Liver (tissue), 8 donors: ENCODE measurements at regions not wholly inside any gene's neighbourhood (a gene's known extent, or its start where the extent isn't known, plus 50 kb on each side); places are given as distances from the start of the nearest gene placed in this dataset.
A peak's percentile ranks its signal among the peaks of the same experiment; 100 is the strongest.

Experiments used
- DNase-seq: peaks from one replicate; pipeline ENCODE4 v3.0.0-alpha.2; 2017; ENCODE audit warnings: low spot score
- H3K27ac ChIP-seq, 2 donors: one replicate each; pipeline ENCODE4 v1.7.0; 2013; ENCODE audit warnings: inconsistent platforms in 2 of 2, low read length in 2 of 2, control low read depth in 1 of 2, low read depth in 1 of 2, mild to moderate bottlenecking in 1 of 2
- H3K27me3 ChIP-seq, 4 donors: one replicate each; pipeline versions ENCODE4 v1.6.1 to v1.7.0; 2013; ENCODE audit warnings: low read length in 3 of 4, inconsistent platforms in 1 of 4, mild to moderate bottlenecking in 1 of 4, moderate library complexity in 1 of 4; ENCODE audit not compliant: control insufficient read depth in 4 of 4, insufficient read depth in 4 of 4
- H3K36me3 ChIP-seq, 4 donors: one replicate each; pipeline versions ENCODE4 v1.6.1 to v1.7.0; 2013; ENCODE audit warnings: low read length in 3 of 4, mild to moderate bottlenecking in 3 of 4, low read depth in 1 of 4, moderate library complexity in 1 of 4; ENCODE audit not compliant: control insufficient read depth in 4 of 4, insufficient read depth in 3 of 4
- H3K4me1 ChIP-seq, 4 donors: one replicate each; pipeline versions ENCODE4 v1.6.1 to v1.7.0; 2013; ENCODE audit warnings: low read length in 3 of 4, mild to moderate bottlenecking in 3 of 4, moderate library complexity in 1 of 4; ENCODE audit not compliant: control insufficient read depth in 4 of 4, insufficient read depth in 4 of 4
- H3K4me3 ChIP-seq, 3 donors: one replicate each; pipeline versions ENCODE4 v1.6.1 to v1.7.0; 2013; ENCODE audit warnings: low read length in 3 of 3, control low read depth in 1 of 3, low read depth in 1 of 3, mild to moderate bottlenecking in 1 of 3
- H3K9ac ChIP-seq, 2 donors: one replicate each; pipeline ENCODE4 v1.7.0; 2013; ENCODE audit warnings: low read length in 2 of 2, mild to moderate bottlenecking in 2 of 2, moderate library complexity in 2 of 2, control low read depth in 1 of 2, low read depth in 1 of 2
- H3K9me3 ChIP-seq, 4 donors: one replicate each; pipeline versions ENCODE4 v1.6.1 to v1.7.0; 2013; ENCODE audit warnings: low read length in 3 of 4; ENCODE audit not compliant: control insufficient read depth in 4 of 4
- EGR1 ChIP-seq, 2 donors: IDR thresholded peaks; 2 replicates each; pipeline ENCODE4 v1.6.1; 2016 to 2018; ENCODE audit warnings: antibody characterized with exemption in 2 of 2, low read depth in 2 of 2
- FOXA1 ChIP-seq: IDR thresholded peaks from 2 replicates; pipeline ENCODE4 v1.6.1; 2016; ENCODE audit warnings: antibody characterized with exemption
- FOXA2 ChIP-seq: IDR thresholded peaks from 2 replicates; pipeline ENCODE4 v1.6.1; 2016; ENCODE audit warnings: antibody characterized with exemption
- GABPA ChIP-seq, 2 donors: IDR thresholded peaks in 1 of 2; conservative IDR thresholded peaks in 1 of 2; 2 replicates each; pipeline ENCODE4 v1.6.1; 2016; ENCODE audit warnings: antibody characterized with exemption in 2 of 2, mild to moderate bottlenecking in 1 of 2, moderate library complexity in 1 of 2
- HNF4A ChIP-seq, 2 donors: conservative IDR thresholded peaks; 2 replicates each; pipeline ENCODE4 v1.6.1; 2016; ENCODE audit warnings: antibody characterized with exemption in 2 of 2, mild to moderate bottlenecking in 2 of 2
- HNF4G ChIP-seq: IDR thresholded peaks from 2 replicates; pipeline ENCODE4 v1.6.1; 2016; ENCODE audit warnings: antibody characterized with exemption
- JUND ChIP-seq, 2 donors: IDR thresholded peaks; 2 replicates each; pipeline ENCODE4 v1.6.1; 2016; ENCODE audit warnings: antibody characterized with exemption in 2 of 2
- NR2F2 ChIP-seq: IDR thresholded peaks from 2 replicates; pipeline ENCODE4 v1.6.1; 2016; ENCODE audit warnings: antibody characterized with exemption
- RAD21 ChIP-seq, 2 donors: IDR thresholded peaks; 2 replicates each; pipeline ENCODE4 v1.6.1; 2016; ENCODE audit warnings: antibody characterized with exemption in 2 of 2, mild to moderate bottlenecking in 2 of 2
- RXRA ChIP-seq, 2 donors: IDR thresholded peaks; 2 replicates each; pipeline ENCODE4 v1.6.1; 2017 to 2018; ENCODE audit warnings: antibody characterized with exemption in 2 of 2, mild to moderate bottlenecking in 1 of 2
- SP1 ChIP-seq: IDR thresholded peaks from 2 replicates; pipeline ENCODE4 v1.6.1; 2018; ENCODE audit warnings: antibody characterized with exemption, mild to moderate bottlenecking
- TAF1 ChIP-seq: conservative IDR thresholded peaks from 2 replicates; pipeline ENCODE4 v1.6.1; 2016; ENCODE audit warnings: antibody characterized with exemption, mild to moderate bottlenecking
- YY1 ChIP-seq: IDR thresholded peaks from 2 replicates; pipeline ENCODE4 v1.6.1; 2016; ENCODE audit warnings: antibody characterized with exemption, mild to moderate bottlenecking
- WGBS: extraction: QIAGEN DNeasy Blood & Tissue Kit; methylation state at CpG from one replicate; pipeline ENCODE4 v1.1.7; 2013; 5-methylcytosine and 5-hydroxymethylcytosine counted together
- TF ChIP-seq, protein P1 (sequence below): IDR thresholded peaks from 2 replicates; pipeline ENCODE4 v1.6.1; 2016; ENCODE audit warnings: antibody characterized with exemption
- TF ChIP-seq, protein P2 (sequence below): fragments of 150-350 bp; IDR thresholded peaks from 2 replicates; pipeline ENCODE4 v1.5.1; 2017; ENCODE audit warnings: improper control_type of control experiment, low read depth, low read length; ENCODE audit not compliant: missing input control
- TF ChIP-seq, protein P3 (sequence below): IDR thresholded peaks from 2 replicates; pipeline ENCODE4 v1.6.1; 2016; ENCODE audit warnings: antibody characterized with exemption, mild to moderate bottlenecking
- TF ChIP-seq, protein P4 (sequence below): IDR thresholded peaks from 2 replicates; pipeline ENCODE4 v1.6.1; 2016; ENCODE audit warnings: antibody characterized with exemption
- TF ChIP-seq, protein P5 (sequence below): IDR thresholded peaks from 2 replicates; pipeline ENCODE4 v1.6.1; 2016; ENCODE audit warnings: antibody characterized with exemption
- donor health status: healthy.
- donor health status: healthy.
- donor health status: healthy.
- donor health status: healthy.
- donor health status: healthy.

DNA sequence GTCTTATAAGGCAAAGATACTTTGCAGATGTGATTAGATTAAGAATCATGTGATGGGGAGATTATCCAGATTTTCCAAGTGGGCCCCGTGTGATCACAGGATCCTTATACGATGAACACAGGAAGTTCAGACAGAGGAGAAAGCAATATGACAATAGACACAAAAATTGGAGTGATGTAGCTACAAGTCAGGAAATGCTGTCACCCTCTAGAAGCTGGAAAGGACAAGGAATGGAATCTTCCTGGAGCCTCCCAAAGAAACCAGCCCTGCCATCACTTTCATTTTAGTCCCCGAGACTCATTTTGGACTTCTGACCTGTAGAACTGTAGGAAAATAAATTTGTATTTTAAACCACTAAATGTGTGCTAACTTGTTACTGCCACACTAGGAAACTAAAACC, 61.9 kb upstream of the C1orf21 start:
- Histone ChIP-seq H3K9me3 (no peaks in the 10 kb centered on the region), H3K27ac (no peak overlapping the region), H3K27me3 (no peaks in the 10 kb centered on the region), H3K36me3 (no peaks in the 10 kb centered on the region), H3K4me3 (peak overlapping the region in 1 of 3 donors; percentile 57), H3K4me1 (peaks cover 0 to 2% (median 0%) of the 10 kb centered on the region in 4 donors), H3K9ac (no peak overlapping the region)
- TF ChIP-seq RAD21 (IDR thresholded peaks at IDR 0.05), result no peak
- TF ChIP-seq HNF4A (conservative IDR thresholded peaks at IDR 0.05), result peak; percentile 19 to 32
- TF ChIP-seq SP1, result peak; percentile 7
- no peak for DNase-seq
- WGBS, result 56% methylated on average over 3 of the region's 3 CpGs

DNA sequence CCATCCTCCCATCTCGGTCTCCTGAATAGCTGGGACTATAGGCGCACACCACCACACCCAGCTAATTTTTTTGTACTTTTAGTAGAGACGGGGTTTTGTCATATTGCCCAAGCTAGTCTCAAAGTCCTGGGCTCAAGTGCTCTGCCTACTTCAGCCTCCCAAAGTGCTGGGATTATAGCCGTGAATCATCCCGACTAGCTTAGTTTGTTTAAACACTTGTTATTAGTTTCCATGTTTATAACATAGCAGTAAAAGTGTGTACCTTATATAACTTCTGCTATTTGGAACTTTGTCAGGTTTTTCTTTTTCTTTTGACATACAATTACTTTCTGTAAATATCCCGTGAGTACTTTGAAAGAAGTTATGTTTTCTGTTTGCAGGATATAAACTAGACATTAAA, 60.6 kb upstream of the C1orf21 start:
- H3K36me3 ChIP-seq, result no peaks in the 10 kb centered on the region
- 84% methylated on average over 6 of the region's 6 CpGs for whole genome bisulfite sequencing
- no peak overlapping the region for H3K9ac ChIP-seq

More for the DNA sequence above, 60.6 kb upstream of the C1orf21 start:
- H3K27ac ChIP-seq, result no peak overlapping the region
- no peak overlapping the region for H3K4me3 ChIP-seq
- H3K4me1 ChIP-seq, result peaks cover 0 to 2% (median 0%) of the 10 kb centered on the region in 4 donors
- no peak for TF ChIP-seq YY1
- TF ChIP-seq, protein P1, sequence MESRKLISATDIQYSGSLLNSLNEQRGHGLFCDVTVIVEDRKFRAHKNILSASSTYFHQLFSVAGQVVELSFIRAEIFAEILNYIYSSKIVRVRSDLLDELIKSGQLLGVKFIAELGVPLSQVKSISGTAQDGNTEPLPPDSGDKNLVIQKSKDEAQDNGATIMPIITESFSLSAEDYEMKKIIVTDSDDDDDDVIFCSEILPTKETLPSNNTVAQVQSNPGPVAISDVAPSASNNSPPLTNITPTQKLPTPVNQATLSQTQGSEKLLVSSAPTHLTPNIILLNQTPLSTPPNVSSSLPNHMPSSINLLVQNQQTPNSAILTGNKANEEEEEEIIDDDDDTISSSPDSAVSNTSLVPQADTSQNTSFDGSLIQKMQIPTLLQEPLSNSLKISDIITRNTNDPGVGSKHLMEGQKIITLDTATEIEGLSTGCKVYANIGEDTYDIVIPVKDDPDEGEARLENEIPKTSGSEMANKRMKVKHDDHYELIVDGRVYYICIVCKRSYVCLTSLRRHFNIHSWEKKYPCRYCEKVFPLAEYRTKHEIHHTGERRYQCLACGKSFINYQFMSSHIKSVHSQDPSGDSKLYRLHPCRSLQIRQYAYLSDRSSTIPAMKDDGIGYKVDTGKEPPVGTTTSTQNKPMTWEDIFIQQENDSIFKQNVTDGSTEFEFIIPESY, result no peak
- TF ChIP-seq FOXA2, result no peak
- no peak for TF ChIP-seq TAF1
- TF ChIP-seq, protein P2, sequence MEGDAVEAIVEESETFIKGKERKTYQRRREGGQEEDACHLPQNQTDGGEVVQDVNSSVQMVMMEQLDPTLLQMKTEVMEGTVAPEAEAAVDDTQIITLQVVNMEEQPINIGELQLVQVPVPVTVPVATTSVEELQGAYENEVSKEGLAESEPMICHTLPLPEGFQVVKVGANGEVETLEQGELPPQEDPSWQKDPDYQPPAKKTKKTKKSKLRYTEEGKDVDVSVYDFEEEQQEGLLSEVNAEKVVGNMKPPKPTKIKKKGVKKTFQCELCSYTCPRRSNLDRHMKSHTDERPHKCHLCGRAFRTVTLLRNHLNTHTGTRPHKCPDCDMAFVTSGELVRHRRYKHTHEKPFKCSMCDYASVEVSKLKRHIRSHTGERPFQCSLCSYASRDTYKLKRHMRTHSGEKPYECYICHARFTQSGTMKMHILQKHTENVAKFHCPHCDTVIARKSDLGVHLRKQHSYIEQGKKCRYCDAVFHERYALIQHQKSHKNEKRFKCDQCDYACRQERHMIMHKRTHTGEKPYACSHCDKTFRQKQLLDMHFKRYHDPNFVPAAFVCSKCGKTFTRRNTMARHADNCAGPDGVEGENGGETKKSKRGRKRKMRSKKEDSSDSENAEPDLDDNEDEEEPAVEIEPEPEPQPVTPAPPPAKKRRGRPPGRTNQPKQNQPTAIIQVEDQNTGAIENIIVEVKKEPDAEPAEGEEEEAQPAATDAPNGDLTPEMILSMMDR, result no peak
- TF ChIP-seq, protein P3, sequence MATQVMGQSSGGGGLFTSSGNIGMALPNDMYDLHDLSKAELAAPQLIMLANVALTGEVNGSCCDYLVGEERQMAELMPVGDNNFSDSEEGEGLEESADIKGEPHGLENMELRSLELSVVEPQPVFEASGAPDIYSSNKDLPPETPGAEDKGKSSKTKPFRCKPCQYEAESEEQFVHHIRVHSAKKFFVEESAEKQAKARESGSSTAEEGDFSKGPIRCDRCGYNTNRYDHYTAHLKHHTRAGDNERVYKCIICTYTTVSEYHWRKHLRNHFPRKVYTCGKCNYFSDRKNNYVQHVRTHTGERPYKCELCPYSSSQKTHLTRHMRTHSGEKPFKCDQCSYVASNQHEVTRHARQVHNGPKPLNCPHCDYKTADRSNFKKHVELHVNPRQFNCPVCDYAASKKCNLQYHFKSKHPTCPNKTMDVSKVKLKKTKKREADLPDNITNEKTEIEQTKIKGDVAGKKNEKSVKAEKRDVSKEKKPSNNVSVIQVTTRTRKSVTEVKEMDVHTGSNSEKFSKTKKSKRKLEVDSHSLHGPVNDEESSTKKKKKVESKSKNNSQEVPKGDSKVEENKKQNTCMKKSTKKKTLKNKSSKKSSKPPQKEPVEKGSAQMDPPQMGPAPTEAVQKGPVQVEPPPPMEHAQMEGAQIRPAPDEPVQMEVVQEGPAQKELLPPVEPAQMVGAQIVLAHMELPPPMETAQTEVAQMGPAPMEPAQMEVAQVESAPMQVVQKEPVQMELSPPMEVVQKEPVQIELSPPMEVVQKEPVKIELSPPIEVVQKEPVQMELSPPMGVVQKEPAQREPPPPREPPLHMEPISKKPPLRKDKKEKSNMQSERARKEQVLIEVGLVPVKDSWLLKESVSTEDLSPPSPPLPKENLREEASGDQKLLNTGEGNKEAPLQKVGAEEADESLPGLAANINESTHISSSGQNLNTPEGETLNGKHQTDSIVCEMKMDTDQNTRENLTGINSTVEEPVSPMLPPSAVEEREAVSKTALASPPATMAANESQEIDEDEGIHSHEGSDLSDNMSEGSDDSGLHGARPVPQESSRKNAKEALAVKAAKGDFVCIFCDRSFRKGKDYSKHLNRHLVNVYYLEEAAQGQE, result no peak
- TF ChIP-seq EGR1 (IDR thresholded peaks at IDR 0.05; ENCODE audit: low read depth in 2 of 2), result no peak
- no peak for TF ChIP-seq SP1
- no peak for TF ChIP-seq GABPA (IDR thresholded peaks at IDR 0.05 in 1 of 2, conservative IDR thresholded peaks at IDR 0.05 in 1 of 2)
- TF ChIP-seq RAD21 (IDR thresholded peaks at IDR 0.05), result no peak
- no peak for TF ChIP-seq HNF4A (conservative IDR thresholded peaks at IDR 0.05)
- TF ChIP-seq, protein P4, sequence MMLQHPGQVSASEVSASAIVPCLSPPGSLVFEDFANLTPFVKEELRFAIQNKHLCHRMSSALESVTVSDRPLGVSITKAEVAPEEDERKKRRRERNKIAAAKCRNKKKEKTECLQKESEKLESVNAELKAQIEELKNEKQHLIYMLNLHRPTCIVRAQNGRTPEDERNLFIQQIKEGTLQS, result no peak
- TF ChIP-seq, protein P5, sequence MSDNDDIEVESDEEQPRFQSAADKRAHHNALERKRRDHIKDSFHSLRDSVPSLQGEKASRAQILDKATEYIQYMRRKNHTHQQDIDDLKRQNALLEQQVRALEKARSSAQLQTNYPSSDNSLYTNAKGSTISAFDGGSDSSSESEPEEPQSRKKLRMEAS, result no peak
- TF ChIP-seq FOXA1, result no peak
- no peak for TF ChIP-seq HNF4G
- TF ChIP-seq NR2F2, result no peak
- TF ChIP-seq RXRA (IDR thresholded peaks at IDR 0.05), result no peak
- TF ChIP-seq JUND (IDR thresholded peaks at IDR 0.05), result no peak
- no peak for DNase-seq
- no peaks in the 10 kb centered on the region for H3K27me3 ChIP-seq
- no peaks in the 10 kb centered on the region for H3K9me3 ChIP-seq
